IMR-90 (cell line): ENCODE measurements at regions not wholly inside any gene's neighbourhood (a gene's known extent, or its start where the extent isn't known, plus 50 kb on each side); places are given as distances from the start of the nearest gene placed in this dataset.

Experiments
- CEBPB ChIP-seq: IDR thresholded peaks from 2 replicates; pipeline ENCODE4 v1.6.1; 2012; ENCODE audit warnings: low read depth, low read length, improper control_type of control experiment
- ELK1 ChIP-seq: fragments of 150-350 bp; IDR thresholded peaks from 2 replicates; pipeline ENCODE4 v1.6.1; 2016; ENCODE audit warnings: low read depth, mild to moderate bottlenecking, low read length, moderate library complexity, borderline replicate concordance
- FOS ChIP-seq: fragments of 150-350 bp; IDR thresholded peaks from 2 replicates; pipeline ENCODE4 v1.6.1; 2016; ENCODE audit warnings: low read depth, low read length
- POLR2A ChIP-seq: IDR thresholded peaks from 2 replicates; pipeline ENCODE4 v1.6.1; 2012; ENCODE audit warnings: mild to moderate bottlenecking, low read depth, low read length
- RAD21 ChIP-seq: IDR thresholded peaks from 2 replicates; pipeline ENCODE4 v1.6.1; 2012; ENCODE audit warnings: low read length, improper control_type of control experiment
- RCOR1 ChIP-seq: IDR thresholded peaks from 2 replicates; pipeline ENCODE4 v1.6.1; 2012; ENCODE audit warnings: mild to moderate bottlenecking, low read length, improper control_type of control experiment; ENCODE audit not compliant: insufficient replicate concordance
- RFX5 ChIP-seq: IDR thresholded peaks from 2 replicates; pipeline ENCODE4 v1.8.0; 2012; ENCODE audit warnings: low read depth, mild to moderate bottlenecking, low read length, moderate library complexity
- USF2 ChIP-seq: fragments of 150-350 bp; IDR thresholded peaks from 2 replicates; pipeline ENCODE4 v1.6.1; 2017; ENCODE audit warnings: mild to moderate bottlenecking, antibody characterized with exemption, low read length, low read depth
- TF ChIP-seq, protein P1 (sequence below): conservative IDR thresholded peaks from 2 replicates; pipeline ENCODE4 v1.5.1; 2012; ENCODE audit warnings: mild to moderate bottlenecking, low read depth, low read length, improper control_type of control experiment

DNA sequence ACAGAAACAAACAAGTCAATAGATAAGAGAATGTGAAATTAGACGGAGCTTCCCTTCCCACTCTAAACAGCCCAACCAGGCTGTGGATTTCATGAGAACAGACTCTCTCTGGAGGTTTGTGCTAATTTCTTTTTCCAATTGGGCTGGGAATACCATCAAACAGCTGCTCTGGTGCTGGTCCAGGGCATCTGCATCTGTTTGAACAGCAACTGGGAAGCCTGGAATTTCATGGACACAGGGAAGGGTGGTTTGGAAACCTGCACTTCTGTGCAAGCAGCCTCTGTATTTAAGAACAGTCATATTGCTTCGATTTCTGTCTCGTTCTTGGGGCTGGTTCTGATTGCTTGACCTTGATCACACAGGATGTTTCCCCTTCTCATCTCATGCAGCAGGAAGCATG, 88.7 kb downstream of the FOXL1 start:
- TF ChIP-seq RAD21 (no peak), RFX5 (no peak), POLR2A (no peak), CEBPB (no peak), USF2 (no peak), RCOR1 (no peak), ELK1 (no peak), FOS (no peak)
- TF ChIP-seq, protein P1, sequence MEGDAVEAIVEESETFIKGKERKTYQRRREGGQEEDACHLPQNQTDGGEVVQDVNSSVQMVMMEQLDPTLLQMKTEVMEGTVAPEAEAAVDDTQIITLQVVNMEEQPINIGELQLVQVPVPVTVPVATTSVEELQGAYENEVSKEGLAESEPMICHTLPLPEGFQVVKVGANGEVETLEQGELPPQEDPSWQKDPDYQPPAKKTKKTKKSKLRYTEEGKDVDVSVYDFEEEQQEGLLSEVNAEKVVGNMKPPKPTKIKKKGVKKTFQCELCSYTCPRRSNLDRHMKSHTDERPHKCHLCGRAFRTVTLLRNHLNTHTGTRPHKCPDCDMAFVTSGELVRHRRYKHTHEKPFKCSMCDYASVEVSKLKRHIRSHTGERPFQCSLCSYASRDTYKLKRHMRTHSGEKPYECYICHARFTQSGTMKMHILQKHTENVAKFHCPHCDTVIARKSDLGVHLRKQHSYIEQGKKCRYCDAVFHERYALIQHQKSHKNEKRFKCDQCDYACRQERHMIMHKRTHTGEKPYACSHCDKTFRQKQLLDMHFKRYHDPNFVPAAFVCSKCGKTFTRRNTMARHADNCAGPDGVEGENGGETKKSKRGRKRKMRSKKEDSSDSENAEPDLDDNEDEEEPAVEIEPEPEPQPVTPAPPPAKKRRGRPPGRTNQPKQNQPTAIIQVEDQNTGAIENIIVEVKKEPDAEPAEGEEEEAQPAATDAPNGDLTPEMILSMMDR, result no peak
